H9 (cell line): ENCODE measurements at regions not wholly inside any gene's neighbourhood (a gene's known extent, or its start where the extent isn't known, plus 50 kb on each side); places are given as distances from the start of the nearest gene placed in this dataset.
"Not testable (repeated sequence)": the region's sequence is repeated elsewhere in the genome, so short reads cannot be mapped to it uniquely, and the experiment has no call there.

Experiments used
- DNase-seq: peaks from one replicate; pipeline ENCODE4 v3.0.0-alpha.2; 2017
- H2AFZ ChIP-seq: one replicate; pipeline ENCODE4 v1.6.1; 2013; ENCODE audit warnings: mild to moderate bottlenecking, low read length, control low read depth, moderate library complexity
- H2AK5ac ChIP-seq: 2 replicates; pipeline ENCODE4 v1.6.1; 2013; ENCODE audit warnings: low read length, control low read depth, mixed read lengths; ENCODE audit not compliant: insufficient read length
- H2BK120ac ChIP-seq: one replicate; pipeline ENCODE4 v1.6.1; 2013; ENCODE audit warnings: low read depth, mild to moderate bottlenecking, low read length, control low read depth, inconsistent platforms; ENCODE audit not compliant: poor library complexity, severe bottlenecking
- H2BK12ac ChIP-seq: 2 replicates; pipeline ENCODE4 v1.6.1; 2013; ENCODE audit warnings: low read length, control low read depth, mixed read lengths, low read depth; ENCODE audit not compliant: insufficient read length
- H2BK15ac ChIP-seq: 2 replicates; pipeline ENCODE4 v1.6.1; 2013; ENCODE audit warnings: low read depth, low read length, control low read depth
- H2BK20ac ChIP-seq: one replicate; pipeline ENCODE4 v1.6.1; 2013; ENCODE audit warnings: low read depth, mild to moderate bottlenecking, low read length, control low read depth, inconsistent platforms; ENCODE audit not compliant: poor library complexity, severe bottlenecking
- H2BK5ac ChIP-seq: 2 replicates; pipeline ENCODE4 v1.6.1; 2013; ENCODE audit warnings: low read length, control low read depth, mixed read lengths; ENCODE audit not compliant: insufficient read length
- H3K14ac ChIP-seq: 2 replicates; pipeline ENCODE4 v1.6.1; 2013; ENCODE audit warnings: low read length, control low read depth; ENCODE audit not compliant: insufficient read depth
- H3K18ac ChIP-seq: 2 replicates; pipeline ENCODE4 v1.6.1; 2013; ENCODE audit warnings: low read depth, mild to moderate bottlenecking, mixed read lengths, low read length, control low read depth; ENCODE audit not compliant: insufficient read length
- H3K23ac ChIP-seq: 2 replicates; pipeline ENCODE4 v1.6.1; 2013; ENCODE audit warnings: low read length, control low read depth, mixed read lengths, low read depth; ENCODE audit not compliant: insufficient read length
- H3K23me2 ChIP-seq: 2 replicates; pipeline ENCODE4 v1.6.1; 2013; ENCODE audit warnings: low read depth, mild to moderate bottlenecking, mixed read lengths, low read length, control low read depth; ENCODE audit not compliant: insufficient read length, poor library complexity, severe bottlenecking
- H3K27ac ChIP-seq: 2 replicates; pipeline ENCODE4 v1.5.1; 2013; ENCODE audit warnings: low read length, control low read depth, mixed read lengths, low read depth; ENCODE audit not compliant: insufficient read length
- H3K27me3 ChIP-seq: 2 replicates; pipeline ENCODE4 v1.6.1; 2013; ENCODE audit warnings: low read length, control low read depth, inconsistent platforms; ENCODE audit not compliant: insufficient read depth
- H3K4ac ChIP-seq: 2 replicates; pipeline ENCODE4 v1.6.1; 2013; ENCODE audit warnings: low read depth, mild to moderate bottlenecking, control low read depth, inconsistent platforms, low read length, moderate library complexity
- H3K4me1 ChIP-seq: 2 replicates; pipeline ENCODE4 v1.6.1; 2013; ENCODE audit warnings: low read length, control low read depth, inconsistent platforms; ENCODE audit not compliant: insufficient read depth
- H3K4me2 ChIP-seq: 2 replicates; pipeline ENCODE4 v1.6.1; 2013; ENCODE audit warnings: low read length, control low read depth, mixed read lengths; ENCODE audit not compliant: insufficient read length, insufficient read depth
- H3K56ac ChIP-seq: 2 replicates; pipeline ENCODE4 v1.6.1; 2013; ENCODE audit warnings: low read depth, mild to moderate bottlenecking, mixed read lengths, low read length, control low read depth; ENCODE audit not compliant: insufficient read length
- H3K79me1 ChIP-seq: 2 replicates; pipeline ENCODE4 v1.6.1; 2013; ENCODE audit warnings: low read depth, mild to moderate bottlenecking, moderate library complexity, low read length, control low read depth, inconsistent platforms; ENCODE audit not compliant: insufficient read depth, poor library complexity, severe bottlenecking
- H3K79me2 ChIP-seq: 2 replicates; pipeline ENCODE4 v1.6.1; 2013; ENCODE audit warnings: low read length, control low read depth, inconsistent platforms; ENCODE audit not compliant: insufficient read depth
- H3K9ac ChIP-seq: 2 replicates; pipeline ENCODE4 v1.6.1; 2013; ENCODE audit warnings: low read length, control low read depth, mixed read lengths; ENCODE audit not compliant: insufficient read length; ENCODE audit errors: extremely low read depth
- H3K9me3 ChIP-seq: one replicate; pipeline ENCODE4 v1.6.1; 2013; ENCODE audit warnings: low read depth, low read length, inconsistent platforms; ENCODE audit not compliant: control insufficient read depth
- H3T11ph ChIP-seq: one replicate; pipeline ENCODE4 v1.6.1; 2013; ENCODE audit warnings: mild to moderate bottlenecking, low read length, control low read depth, inconsistent platforms
- H4K20me1 ChIP-seq: one replicate; pipeline ENCODE4 v1.6.1; 2013; ENCODE audit not compliant: control insufficient read depth, insufficient read length, insufficient read depth
- H4K5ac ChIP-seq: 2 replicates; pipeline ENCODE4 v1.6.1; 2013; ENCODE audit warnings: low read depth, mild to moderate bottlenecking, mixed read lengths, low read length, control low read depth; ENCODE audit not compliant: insufficient read length
- H4K8ac ChIP-seq: replicated peaks from 2 replicates; pipeline ENCODE4 v1.6.1; 2013; ENCODE audit warnings: low read length, control low read depth, mixed read lengths, low read depth; ENCODE audit not compliant: insufficient read length
- H4K91ac ChIP-seq: 2 replicates; pipeline ENCODE4 v1.6.1; 2013; ENCODE audit warnings: low read depth, mild to moderate bottlenecking, moderate library complexity, mixed read lengths, low read length, control low read depth; ENCODE audit not compliant: insufficient read length
- H3K27ac Mint-ChIP-seq, 3 experiments: 2 replicates in 2 of 3; 3 replicates in 1 of 3; pipeline ENCODE4 v1.8.0; 2020 to 2021; ENCODE audit warnings: mixed read lengths in 3 of 3, mild to moderate bottlenecking in 1 of 3, moderate library complexity in 1 of 3
- H3K27me3 Mint-ChIP-seq: 2 replicates; pipeline ENCODE4 v1.8.0; 2021; ENCODE audit warnings: low read depth, mild to moderate bottlenecking, moderate library complexity, mixed read lengths
- H3K36me3 Mint-ChIP-seq, 3 experiments: 2 replicates in 2 of 3; 3 replicates in 1 of 3; pipeline ENCODE4 v1.8.0; 2020 to 2021; ENCODE audit warnings: low read depth in 3 of 3, mixed read lengths in 3 of 3; ENCODE audit not compliant: insufficient read depth in 1 of 3
- H3K4me1 Mint-ChIP-seq, 2 experiments: 2 replicates each; pipeline ENCODE4 v1.8.0; 2020; ENCODE audit warnings: mixed read lengths in 2 of 2
- H3K4me3 Mint-ChIP-seq, 2 experiments: 2 replicates in 1 of 2; 3 replicates in 1 of 2; pipeline ENCODE4 v1.8.0; 2020 to 2021; ENCODE audit warnings: mild to moderate bottlenecking in 2 of 2, mixed read lengths in 2 of 2, moderate library complexity in 1 of 2
- H3K9me3 Mint-ChIP-seq, 2 experiments: 2 replicates in 1 of 2; 3 replicates in 1 of 2; pipeline ENCODE4 v1.8.0; 2020; ENCODE audit warnings: mild to moderate bottlenecking in 2 of 2, mixed read lengths in 2 of 2, moderate library complexity in 1 of 2

DNA sequence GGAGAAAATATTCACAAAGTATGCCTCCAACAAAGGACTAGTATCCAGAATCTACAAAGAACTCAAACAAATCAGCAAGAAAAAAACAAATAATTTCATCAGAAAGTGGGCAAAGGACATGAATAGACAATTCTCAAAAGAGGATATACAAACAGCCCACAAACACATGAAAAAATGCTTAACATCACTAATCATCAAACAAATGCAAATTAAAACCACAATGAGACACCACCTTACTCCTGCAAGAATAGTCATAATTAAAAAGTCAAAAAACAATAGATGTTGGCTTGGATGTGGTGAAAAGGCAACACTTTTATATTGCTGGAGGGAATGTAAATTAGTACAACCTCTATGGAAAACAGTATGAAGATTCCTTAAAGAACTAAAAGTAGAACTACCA lies 63.8 kb upstream of the IKZF1 start:
- H4K20me1 ChIP-seq: not testable (repeated sequence)

More for the DNA sequence above, 63.8 kb upstream of the IKZF1 start:
- not testable (repeated sequence) for H3K27me3 Mint-ChIP-seq, H3K4ac ChIP-seq, H4K5ac ChIP-seq, H3K79me2 ChIP-seq, H3K4me2 ChIP-seq, H2AK5ac ChIP-seq, H3K27me3 ChIP-seq, H3K56ac ChIP-seq, H3K4me1 ChIP-seq, H2BK120ac ChIP-seq, H3K18ac ChIP-seq, H3K4me1 Mint-ChIP-seq, H3K23ac ChIP-seq, DNase-seq, H3K4me3 Mint-ChIP-seq, H3K27ac Mint-ChIP-seq, H3T11ph ChIP-seq, H4K8ac ChIP-seq, H3K79me1 ChIP-seq, H4K91ac ChIP-seq, H2AFZ ChIP-seq, H2BK15ac ChIP-seq, H2BK5ac ChIP-seq, H3K27ac ChIP-seq, H3K9ac ChIP-seq, H2BK20ac ChIP-seq, H3K9me3 ChIP-seq, H3K23me2 ChIP-seq, H3K14ac ChIP-seq, H2BK12ac ChIP-seq
- Mint-ChIP-seq H3K36me3 (peaks cover 4 to 19% (median 7%) of the 10 kb centered on the region in 3 experiments; a peak in 3 of 7 replicates), H3K9me3 (peaks cover 13 to 21% of the 10 kb centered on the region in 2 experiments; a peak in 4 of 5 replicates)
